GM20000 (cell line): ENCODE measurements at regions not wholly inside any gene's neighbourhood (a gene's known extent, or its start where the extent isn't known, plus 50 kb on each side); places are given as distances from the start of the nearest gene placed in this dataset.

Source experiments
- DNase-seq: peaks from one replicate; pipeline ENCODE4 v3.0.0; 2012; ENCODE audit warnings: low spot score
- CTCF ChIP-seq: IDR thresholded peaks from 2 replicates; pipeline ENCODE4 v1.5.1; 2012; ENCODE audit warnings: mild to moderate bottlenecking, control low read depth; ENCODE audit errors: extremely low read depth, missing control alignments

GRCh38 chr2:18825838-18826237, 236.5 kb upstream of the NT5C1B start:
- no peak for TF ChIP-seq CTCF
- DNase-seq = no peak

- no peak for DNase-seq
- no peak for TF ChIP-seq CTCF
Observed at GRCh38 chr2:18824915-18825314, 235.5 kb upstream of the NT5C1B start.

- no peak for DNase-seq
- no peak for TF ChIP-seq CTCF
Observed at GRCh38 chr2:18824325-18824790, 235.0 kb upstream of the NT5C1B start.

- no peak for DNase-seq
- TF ChIP-seq CTCF = no peak
Observed at GRCh38 chr2:18821431-18821830, 232.1 kb upstream of the NT5C1B start.

- no peak for DNase-seq
- TF ChIP-seq CTCF = no peak
Observed at GRCh38 chr2:18820966-18821365, 231.6 kb upstream of the NT5C1B start.

GRCh38 chr2:18819566-18819965, 230.2 kb upstream of the NT5C1B start:
- no peak for TF ChIP-seq CTCF
- no peak for DNase-seq

GRCh38 chr2:18814387-18814786, 225.0 kb upstream of the NT5C1B start:
- no peak for DNase-seq
- no peak for TF ChIP-seq CTCF

GRCh38 chr2:18804536-18804935, 215.2 kb upstream of the NT5C1B start:
- no peak for DNase-seq
- TF ChIP-seq CTCF = no peak
